HepG2 (cell line): ENCODE measurements at regions not wholly inside any gene's neighbourhood (a gene's known extent, or its start where the extent isn't known, plus 50 kb on each side); places are given as distances from the start of the nearest gene placed in this dataset.

Source experiments
- KLF13 ChIP-seq: sonication (generic); formaldehyde crosslinking; IDR thresholded peaks from 2 replicates; pipeline ENCODE4 v1.4.0; 2020; ENCODE audit warnings: mild to moderate bottlenecking, missing genetic modification reagents
- ZNF274 ChIP-seq: sonication (generic); formaldehyde crosslinking; IDR thresholded peaks from 2 replicates; pipeline ENCODE4 v1.5.1; 2020; ENCODE audit warnings: mild to moderate bottlenecking, missing genetic modification reagents
- TF ChIP-seq, protein P1 (sequence below): sonication (generic); formaldehyde crosslinking; IDR thresholded peaks from 2 replicates; pipeline ENCODE4 v1.4.0; 2020; ENCODE audit warnings: missing genetic modification reagents

DNA sequence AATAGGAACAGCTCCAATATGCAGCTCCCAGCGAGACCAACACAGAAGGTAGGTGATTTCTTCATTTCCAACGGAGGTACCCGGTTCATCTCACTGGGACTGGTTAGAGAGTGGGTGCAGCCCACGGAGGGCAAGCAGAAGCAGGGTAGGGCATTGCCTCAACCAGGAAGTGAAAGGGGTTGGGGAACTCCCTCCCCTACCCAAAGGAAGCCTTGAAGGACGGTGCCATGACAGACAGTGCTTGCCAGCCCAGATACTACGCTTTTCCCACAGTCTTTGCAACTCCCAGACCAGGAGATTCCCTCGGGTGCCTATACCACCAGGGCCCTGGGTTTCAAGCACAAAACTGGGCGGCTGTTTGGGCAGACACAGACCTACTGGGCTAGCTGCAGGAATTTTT lies 576.9 kb upstream of the NECTIN3 start:
- TF ChIP-seq, protein P1, sequence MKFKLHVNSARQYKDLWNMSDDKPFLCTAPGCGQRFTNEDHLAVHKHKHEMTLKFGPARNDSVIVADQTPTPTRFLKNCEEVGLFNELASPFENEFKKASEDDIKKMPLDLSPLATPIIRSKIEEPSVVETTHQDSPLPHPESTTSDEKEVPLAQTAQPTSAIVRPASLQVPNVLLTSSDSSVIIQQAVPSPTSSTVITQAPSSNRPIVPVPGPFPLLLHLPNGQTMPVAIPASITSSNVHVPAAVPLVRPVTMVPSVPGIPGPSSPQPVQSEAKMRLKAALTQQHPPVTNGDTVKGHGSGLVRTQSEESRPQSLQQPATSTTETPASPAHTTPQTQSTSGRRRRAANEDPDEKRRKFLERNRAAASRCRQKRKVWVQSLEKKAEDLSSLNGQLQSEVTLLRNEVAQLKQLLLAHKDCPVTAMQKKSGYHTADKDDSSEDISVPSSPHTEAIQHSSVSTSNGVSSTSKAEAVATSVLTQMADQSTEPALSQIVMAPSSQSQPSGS (CRISPR knock-in tag), result no peak
- TF ChIP-seq ZNF274 (CRISPR knock-in tag), result no peak
- TF ChIP-seq KLF13, result no peak
